HEK293T (cell line): ENCODE measurements at regions not wholly inside any gene's neighbourhood (a gene's known extent, or its start where the extent isn't known, plus 50 kb on each side); places are given as distances from the start of the nearest gene placed in this dataset.

ENCODE experiments used
- ARNT ChIP-seq: fragments of 450-650 bp; IDR thresholded peaks from 2 replicates; pipeline ENCODE4 v1.6.1; 2017; ENCODE audit warnings: mild to moderate bottlenecking
- BHLHE40 ChIP-seq: fragments of 450-650 bp; IDR thresholded peaks from 2 replicates; pipeline ENCODE4 v1.6.1; 2016; ENCODE audit warnings: mild to moderate bottlenecking, moderate library complexity, borderline replicate concordance
- NFRKB ChIP-seq: fragments of 450-650 bp; IDR thresholded peaks from 2 replicates; pipeline ENCODE4 v1.6.1; 2016; ENCODE audit warnings: mild to moderate bottlenecking, moderate library complexity
- SP1 ChIP-seq: fragments of 450-650 bp; IDR thresholded peaks from 2 replicates; pipeline ENCODE4 v1.6.1; 2017
- TARDBP ChIP-seq: fragments of 450-650 bp; IDR thresholded peaks from 2 replicates; pipeline ENCODE4 v1.6.1; 2016
- ZNF384 ChIP-seq: fragments of 450-650 bp; IDR thresholded peaks from 2 replicates; pipeline ENCODE4 v1.6.1; 2016

DNA sequence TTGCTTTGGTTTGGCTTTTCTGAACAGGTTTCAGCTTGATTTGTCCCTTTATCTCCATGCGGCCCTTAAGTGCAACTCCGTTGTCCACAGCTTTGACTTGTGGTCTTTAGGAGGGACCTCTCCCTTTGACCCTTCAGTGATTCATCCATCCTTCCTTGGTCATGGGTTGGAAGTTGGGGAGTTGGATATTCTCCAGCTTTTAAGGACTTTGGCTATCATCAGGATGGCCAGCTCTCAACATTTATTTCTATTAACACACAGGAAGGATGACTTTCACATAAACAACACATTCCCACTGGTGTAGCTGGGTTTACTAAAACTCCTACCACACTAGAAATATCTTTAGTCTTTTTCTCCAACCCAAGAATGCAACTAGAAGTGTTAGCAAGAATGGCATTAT is 50.9 kb upstream of the E2F7 start:
- no peak for TF ChIP-seq ARNT
- no peak for TF ChIP-seq BHLHE40
- TF ChIP-seq ZNF384 = no peak
- no peak for TF ChIP-seq SP1
- TF ChIP-seq TARDBP = no peak
- TF ChIP-seq NFRKB = no peak
